ENCODE measurements at regions not wholly inside any gene's neighbourhood (a gene's known extent, or its start where the extent isn't known, plus 50 kb on each side); places are given as distances from the start of the nearest gene placed in this dataset.

- no peak for DNase-seq
These were observed 101.5 kb upstream of the KL start for GRCh38 chr13:32914686-32915085.

- no peak for DNase-seq
These were observed 98.7 kb upstream of the KL start for GRCh38 chr13:32917504-32917903.

GRCh38 chr13:32923725-32924124 is 92.5 kb upstream of the KL start:
- no peak for DNase-seq

- no peak for DNase-seq
These were observed 91.3 kb upstream of the KL start for GRCh38 chr13:32924886-32925285.

GRCh38 chr13:32925506-32925905 is 90.7 kb upstream of the KL start:
- DNase-seq, result no peak

- DNase-seq, result no peak
These were observed 83.8 kb upstream of the KL start for GRCh38 chr13:32932376-32932775.

- DNase-seq, result no peak
These were observed 79.5 kb upstream of the KL start for GRCh38 chr13:32936716-32937115.

GRCh38 chr13:32938314-32938713 is 77.9 kb upstream of the KL start:
- no peak for DNase-seq

GRCh38 chr13:32938907-32939306 is 77.3 kb upstream of the KL start:
- DNase-seq, result no peak

GRCh38 chr13:32940601-32941000 is 75.6 kb upstream of the KL start:
- DNase-seq, result peak; percentile 41

GRCh38 chr13:32941368-32941767 is 74.9 kb upstream of the KL start:
- no peak for DNase-seq

GRCh38 chr13:32946558-32946957 is 69.7 kb upstream of the KL start:
- DNase-seq, result no peak

- DNase-seq, result peak; percentile 63
These were observed 68.6 kb upstream of the KL start for GRCh38 chr13:32947411-32948276.

GRCh38 chr13:32949820-32950219 is 66.4 kb upstream of the KL start:
- DNase-seq, result peak; percentile 1

- peak; percentile 78 for DNase-seq
These were observed 64.6 kb upstream of the KL start for GRCh38 chr13:32951580-32951979.

- no peak for DNase-seq
These were observed 60.2 kb upstream of the KL start for GRCh38 chr13:32955881-32956594.

GRCh38 chr13:32956595-32956933 is 59.7 kb upstream of the KL start:
- no peak for DNase-seq

GRCh38 chr13:32960626-32961025 is 55.6 kb upstream of the KL start:
- DNase-seq, result no peak

- no peak for DNase-seq
These were observed 54.5 kb upstream of the KL start for GRCh38 chr13:32961724-32962123.

- no peak for DNase-seq
These were observed 53.9 kb upstream of the KL start for GRCh38 chr13:32962342-32962741.

GRCh38 chr13:32964987-32965386 is 51.2 kb upstream of the KL start:
- DNase-seq, result no peak

Data from NCI-H345 (cell line).